Liver (tissue), 8 donors: ENCODE measurements at regions not wholly inside any gene's neighbourhood (a gene's known extent, or its start where the extent isn't known, plus 50 kb on each side); places are given as distances from the start of the nearest gene placed in this dataset.
"Not testable (repeated sequence)": the region's sequence is repeated elsewhere in the genome, so short reads cannot be mapped to it uniquely, and the experiment has no call there.

Experiments used
- DNase-seq: peaks from one replicate; pipeline ENCODE4 v3.0.0-alpha.2; 2017; ENCODE audit warnings: low spot score
- H3K27ac ChIP-seq, 2 donors: one replicate each; pipeline ENCODE4 v1.7.0; 2013; ENCODE audit warnings: inconsistent platforms in 2 of 2, low read length in 2 of 2, control low read depth in 1 of 2, low read depth in 1 of 2, mild to moderate bottlenecking in 1 of 2
- H3K27me3 ChIP-seq, 4 donors: one replicate each; pipeline versions ENCODE4 v1.6.1 to v1.7.0; 2013; ENCODE audit warnings: low read length in 3 of 4, inconsistent platforms in 1 of 4, mild to moderate bottlenecking in 1 of 4, moderate library complexity in 1 of 4; ENCODE audit not compliant: control insufficient read depth in 4 of 4, insufficient read depth in 4 of 4
- H3K36me3 ChIP-seq, 4 donors: one replicate each; pipeline versions ENCODE4 v1.6.1 to v1.7.0; 2013; ENCODE audit warnings: low read length in 3 of 4, mild to moderate bottlenecking in 3 of 4, low read depth in 1 of 4, moderate library complexity in 1 of 4; ENCODE audit not compliant: control insufficient read depth in 4 of 4, insufficient read depth in 3 of 4
- H3K4me1 ChIP-seq, 4 donors: one replicate each; pipeline versions ENCODE4 v1.6.1 to v1.7.0; 2013; ENCODE audit warnings: low read length in 3 of 4, mild to moderate bottlenecking in 3 of 4, moderate library complexity in 1 of 4; ENCODE audit not compliant: control insufficient read depth in 4 of 4, insufficient read depth in 4 of 4
- H3K4me3 ChIP-seq, 3 donors: one replicate each; pipeline versions ENCODE4 v1.6.1 to v1.7.0; 2013; ENCODE audit warnings: low read length in 3 of 3, control low read depth in 1 of 3, low read depth in 1 of 3, mild to moderate bottlenecking in 1 of 3
- H3K9ac ChIP-seq, 2 donors: one replicate each; pipeline ENCODE4 v1.7.0; 2013; ENCODE audit warnings: low read length in 2 of 2, mild to moderate bottlenecking in 2 of 2, moderate library complexity in 2 of 2, control low read depth in 1 of 2, low read depth in 1 of 2
- H3K9me3 ChIP-seq, 4 donors: one replicate each; pipeline versions ENCODE4 v1.6.1 to v1.7.0; 2013; ENCODE audit warnings: low read length in 3 of 4; ENCODE audit not compliant: control insufficient read depth in 4 of 4
- ATF3 ChIP-seq: IDR thresholded peaks from 2 replicates; pipeline ENCODE4 v1.6.1; 2016; ENCODE audit warnings: antibody characterized with exemption
- CTCF ChIP-seq: fragments of 150-350 bp; IDR thresholded peaks from 2 replicates; pipeline ENCODE4 v1.5.1; 2017; ENCODE audit warnings: improper control_type of control experiment, low read depth, low read length; ENCODE audit not compliant: missing input control
- EGR1 ChIP-seq, 2 donors: IDR thresholded peaks; 2 replicates each; pipeline ENCODE4 v1.6.1; 2016 to 2018; ENCODE audit warnings: antibody characterized with exemption in 2 of 2, low read depth in 2 of 2
- GABPA ChIP-seq, 2 donors: IDR thresholded peaks in 1 of 2; conservative IDR thresholded peaks in 1 of 2; 2 replicates each; pipeline ENCODE4 v1.6.1; 2016; ENCODE audit warnings: antibody characterized with exemption in 2 of 2, mild to moderate bottlenecking in 1 of 2, moderate library complexity in 1 of 2
- HNF4A ChIP-seq, 2 donors: conservative IDR thresholded peaks; 2 replicates each; pipeline ENCODE4 v1.6.1; 2016; ENCODE audit warnings: antibody characterized with exemption in 2 of 2, mild to moderate bottlenecking in 2 of 2
- HNF4G ChIP-seq: IDR thresholded peaks from 2 replicates; pipeline ENCODE4 v1.6.1; 2016; ENCODE audit warnings: antibody characterized with exemption
- JUND ChIP-seq, 2 donors: IDR thresholded peaks; 2 replicates each; pipeline ENCODE4 v1.6.1; 2016; ENCODE audit warnings: antibody characterized with exemption in 2 of 2
- MAX ChIP-seq: IDR thresholded peaks from 2 replicates; pipeline ENCODE4 v1.6.1; 2016; ENCODE audit warnings: antibody characterized with exemption
- NR2F2 ChIP-seq: IDR thresholded peaks from 2 replicates; pipeline ENCODE4 v1.6.1; 2016; ENCODE audit warnings: antibody characterized with exemption
- RAD21 ChIP-seq, 2 donors: IDR thresholded peaks; 2 replicates each; pipeline ENCODE4 v1.6.1; 2016; ENCODE audit warnings: antibody characterized with exemption in 2 of 2, mild to moderate bottlenecking in 2 of 2
- YY1 ChIP-seq: IDR thresholded peaks from 2 replicates; pipeline ENCODE4 v1.6.1; 2016; ENCODE audit warnings: antibody characterized with exemption, mild to moderate bottlenecking
- ZBTB33 ChIP-seq: IDR thresholded peaks from 2 replicates; pipeline ENCODE4 v1.6.1; 2016; ENCODE audit warnings: antibody characterized with exemption
- WGBS: extraction: QIAGEN DNeasy Blood & Tissue Kit; methylation state at CpG from one replicate; pipeline ENCODE4 v1.1.7; 2013; 5-methylcytosine and 5-hydroxymethylcytosine counted together
- donor health status: healthy.
- donor health status: healthy.
- donor health status: healthy.
- donor health status: healthy.
- donor health status: healthy.

- H3K4me1 ChIP-seq: no peaks in the 10 kb centered on the region
- DNase-seq: no peak
- whole genome bisulfite sequencing: 48% methylated on average over 2 of the region's 2 CpGs
Observed at GRCh38 chr1:98556521-98557158, 104.9 kb upstream of the SNX7 start.

GRCh38 chr1:98555814-98556213, 105.7 kb upstream of the SNX7 start:
- no peak for TF ChIP-seq CTCF
- no peak for TF ChIP-seq MAX
- TF ChIP-seq NR2F2: no peak
- TF ChIP-seq RAD21 (IDR thresholded peaks at IDR 0.05): no peak
- no peak for TF ChIP-seq YY1
- TF ChIP-seq HNF4G: no peak

More at GRCh38 chr1:98556521-98557158, 104.9 kb upstream of the SNX7 start:
- Histone ChIP-seq H3K9ac (no peak overlapping the region), H3K4me3 (no peak overlapping the region), H3K27me3 (no peaks in the 10 kb centered on the region), H3K9me3 (no peaks in the 10 kb centered on the region), H3K36me3 (no peaks in the 10 kb centered on the region), H3K27ac (no peak overlapping the region)
- TF ChIP-seq EGR1 (IDR thresholded peaks at IDR 0.05; ENCODE audit: low read depth in 2 of 2): no peak
- TF ChIP-seq RAD21 (IDR thresholded peaks at IDR 0.05): peak; percentile 19 to 32
- peak; percentile 20 for TF ChIP-seq CTCF

GRCh38 chr1:98552576-98553074, 108.9 kb upstream of the SNX7 start:
- H3K4me3 ChIP-seq, H3K27me3 ChIP-seq, H3K36me3 ChIP-seq, H3K27ac ChIP-seq, H3K9ac ChIP-seq, H3K9me3 ChIP-seq, DNase-seq, H3K4me1 ChIP-seq: not testable (repeated sequence)
- 49% methylated on average over 5 of the region's 5 CpGs for WGBS

More at GRCh38 chr1:98555814-98556213, 105.7 kb upstream of the SNX7 start:
- Histone ChIP-seq H3K9ac (no peak overlapping the region), H3K27ac (no peak overlapping the region), H3K4me3 (no peak overlapping the region), H3K27me3 (no peaks in the 10 kb centered on the region), H3K36me3 (no peaks in the 10 kb centered on the region), H3K4me1 (no peaks in the 10 kb centered on the region), H3K9me3 (no peaks in the 10 kb centered on the region)
- DNase-seq: no peak
- 76% methylated on average over 1 of the region's 1 CpG for WGBS

- Histone ChIP-seq H3K9ac (no peak overlapping the region), H3K4me3 (no peak overlapping the region), H3K4me1 (no peaks in the 10 kb centered on the region), H3K27ac (no peak overlapping the region), H3K27me3 (no peaks in the 10 kb centered on the region), H3K36me3 (no peaks in the 10 kb centered on the region), H3K9me3 (no peaks in the 10 kb centered on the region)
- WGBS: 70% methylated on average over 1 of the region's 1 CpG
- no peak for DNase-seq
- TF ChIP-seq JUND (IDR thresholded peaks at IDR 0.05) (no peak), ZBTB33 (no peak), HNF4A (conservative IDR thresholded peaks at IDR 0.05) (no peak), RAD21 (IDR thresholded peaks at IDR 0.05) (no peak), ATF3 (no peak), CTCF (no peak), MAX (no peak), GABPA (IDR thresholded peaks at IDR 0.05 in 1 of 2, conservative IDR thresholded peaks at IDR 0.05 in 1 of 2) (no peak)
Observed at GRCh38 chr1:98550076-98550475, 111.4 kb upstream of the SNX7 start.
